IPS-11a (cell line): ENCODE measurements at regions not wholly inside any gene's neighbourhood (a gene's known extent, or its start where the extent isn't known, plus 50 kb on each side); places are given as distances from the start of the nearest gene placed in this dataset.
"Not testable (repeated sequence)": the region's sequence is repeated elsewhere in the genome, so short reads cannot be mapped to it uniquely, and the experiment has no call there.

Experiments used
- H3K4me3 ChIP-seq: one replicate; pipeline ENCODE4 v1.5.1; 2013; ENCODE audit warnings: low read depth, low read length, control low read depth

- not testable (repeated sequence) for H3K4me3 ChIP-seq
Measured at GRCh38 chr11:129764204-129764603, 51.4 kb upstream of the TMEM45B start.
